GM12892 (cell line): ENCODE measurements at regions not wholly inside any gene's neighbourhood (a gene's known extent, or its start where the extent isn't known, plus 50 kb on each side); places are given as distances from the start of the nearest gene placed in this dataset.

ENCODE experiments used
- POLR2A ChIP-seq: IDR thresholded peaks from 2 replicates; pipeline ENCODE4 v1.6.1; 2011; ENCODE audit warnings: low read depth, low read length, control low read depth
- POLR2AphosphoS5 ChIP-seq: IDR thresholded peaks from 2 replicates; pipeline ENCODE4 v1.6.1; 2011; ENCODE audit warnings: low read depth, low read length, control low read depth

DNA sequence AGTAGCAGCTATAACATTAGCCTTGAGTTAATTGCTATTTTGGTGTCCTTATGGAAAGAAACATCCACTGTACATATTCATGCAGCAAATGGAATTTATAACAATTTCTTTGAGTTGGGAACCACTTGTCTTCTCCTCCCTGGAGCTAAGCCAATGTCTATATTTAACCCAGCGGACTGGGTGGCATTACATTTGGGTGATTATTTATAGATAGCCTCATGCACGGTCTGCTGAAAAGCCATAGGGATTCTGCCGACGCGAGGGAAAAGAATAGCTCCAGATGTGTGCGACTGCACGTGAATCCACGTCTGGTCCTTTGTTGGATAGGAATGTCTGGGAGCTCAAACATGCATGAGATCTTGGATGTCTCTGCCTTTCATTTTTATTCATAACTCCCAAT, 157.5 kb upstream of the BRINP1 start:
- no peak for TF ChIP-seq POLR2A
- no peak for TF ChIP-seq POLR2AphosphoS5
